ENCODE measurements at regions not wholly inside any gene's neighbourhood (a gene's known extent, or its start where the extent isn't known, plus 50 kb on each side); places are given as distances from the start of the nearest gene placed in this dataset.

DNA sequence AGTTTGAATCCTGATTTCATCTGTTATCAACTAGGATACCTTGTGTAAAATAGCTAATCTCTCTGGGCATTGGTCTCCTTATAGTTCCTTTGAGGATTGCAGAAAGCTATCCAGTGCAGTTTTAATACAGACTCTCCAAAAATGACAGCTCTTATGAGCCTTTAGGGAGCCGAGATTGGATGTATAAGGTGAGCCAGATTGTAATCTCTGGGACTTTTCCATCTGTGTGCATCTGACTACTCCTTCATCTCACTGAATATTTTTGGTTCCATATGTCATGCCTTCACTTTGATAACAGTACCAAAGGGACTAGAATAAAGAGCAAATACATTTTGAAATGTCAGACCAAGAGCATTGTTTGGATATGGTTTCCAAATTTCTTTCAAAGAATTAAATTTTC lies 367.2 kb downstream of the TMEM232 start:
- intact Hi-C loops (cut with DNase I) = no loop called here
- no peak for DNase-seq

GRCh38 chr5:110361471-110361870 lies 365.0 kb downstream of the TMEM232 start:
- intact Hi-C loops (cut with DNase I) = no loop called here
- no peak for DNase-seq

- DNase-seq = no peak
- intact Hi-C loops (cut with DNase I) = no loop called here
These were observed 364.2 kb downstream of the TMEM232 start for GRCh38 chr5:110362261-110362660.

GRCh38 chr5:110366716-110367115 lies 359.8 kb downstream of the TMEM232 start:
- no peak for DNase-seq
- intact Hi-C loops (cut with DNase I) = no loop called here

All from head of caudate nucleus (tissue), 42 donors.